HG03196 (cell line): ENCODE measurements at regions not wholly inside any gene's neighbourhood (a gene's known extent, or its start where the extent isn't known, plus 50 kb on each side); places are given as distances from the start of the nearest gene placed in this dataset.

Experiments used
- ATAC-seq: cut with Tn5 transposase; IDR thresholded peaks from one replicate; pipeline ENCODE4 v1.9.1; 2021; ENCODE audit not compliant: unreplicated experiment

DNA sequence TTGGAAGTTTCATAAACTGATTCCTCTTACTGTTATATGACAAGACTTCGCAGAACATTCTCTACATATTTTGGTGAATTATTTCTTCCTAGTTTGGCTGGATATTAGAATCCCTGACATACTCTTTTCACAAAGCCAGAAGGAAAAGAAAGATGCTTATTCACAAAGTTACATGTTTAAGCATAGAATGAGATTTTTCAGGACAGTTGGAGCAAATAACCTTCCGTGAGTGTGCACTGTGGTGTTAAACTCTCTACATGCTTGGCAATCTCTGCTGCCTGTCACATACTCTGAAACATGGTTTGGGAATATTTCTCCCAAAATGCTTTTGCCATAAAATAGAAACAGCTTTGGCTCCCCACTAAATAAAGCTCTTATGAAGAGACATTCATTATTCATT is 230.0 kb upstream of the MTNR1B start:
- no peak for ATAC-seq

- no peak for ATAC-seq
Observed at GRCh38 chr11:92740276-92740675, 229.2 kb upstream of the MTNR1B start.

DNA sequence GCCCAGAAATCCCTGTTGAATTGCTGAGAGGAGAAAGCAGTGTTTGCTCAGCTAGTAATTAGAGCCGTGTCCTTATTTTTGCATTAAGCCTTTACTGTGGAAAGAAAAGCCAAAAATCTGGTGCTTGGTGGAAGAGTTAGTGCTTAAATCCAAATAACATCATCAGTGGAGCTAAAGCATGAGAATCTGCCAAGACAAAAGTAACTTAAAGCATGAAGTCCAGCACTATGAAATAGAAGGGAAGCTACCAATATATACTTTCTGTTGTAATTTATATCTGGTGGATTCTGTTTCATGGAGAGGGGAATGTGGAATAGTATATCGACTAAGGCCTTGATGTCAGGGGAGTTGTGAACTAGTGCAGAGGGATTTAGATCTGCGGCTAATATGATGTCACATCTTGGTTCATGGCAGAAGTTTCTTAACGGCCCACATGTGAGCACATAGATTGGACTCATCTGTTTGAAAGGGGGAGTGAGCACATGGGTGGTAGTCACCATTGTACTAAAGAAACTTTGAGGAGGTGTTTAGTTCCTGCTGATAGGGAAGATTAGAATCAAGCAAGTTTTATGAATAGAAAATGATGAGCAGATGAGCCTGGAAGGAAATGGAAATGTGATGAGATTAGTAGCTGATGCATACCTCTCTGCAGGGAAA is 224.4 kb upstream of the MTNR1B start:
- no peak for ATAC-seq

GRCh38 chr11:92750794-92751193 is 218.7 kb upstream of the MTNR1B start:
- ATAC-seq: no peak

DNA sequence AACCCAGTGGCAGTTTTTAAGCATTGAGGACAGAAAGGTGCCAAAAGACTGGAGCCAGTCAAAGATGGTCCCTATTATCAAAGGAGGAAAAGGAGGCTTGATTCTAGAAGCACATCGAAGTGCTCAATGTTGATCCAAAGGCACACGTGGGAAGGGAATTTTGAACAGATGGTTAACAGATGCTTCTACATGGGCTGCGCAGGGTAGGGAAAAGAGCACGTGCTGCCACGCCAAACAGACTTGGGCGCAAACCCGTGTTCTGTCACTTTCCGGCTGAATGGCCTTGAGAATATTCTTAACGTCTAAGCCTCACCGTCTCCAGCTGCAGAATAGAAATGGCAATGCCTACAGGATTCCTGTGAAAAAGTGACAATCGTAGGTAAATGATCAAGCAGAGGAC is 217.9 kb upstream of the MTNR1B start:
- no peak for ATAC-seq

DNA sequence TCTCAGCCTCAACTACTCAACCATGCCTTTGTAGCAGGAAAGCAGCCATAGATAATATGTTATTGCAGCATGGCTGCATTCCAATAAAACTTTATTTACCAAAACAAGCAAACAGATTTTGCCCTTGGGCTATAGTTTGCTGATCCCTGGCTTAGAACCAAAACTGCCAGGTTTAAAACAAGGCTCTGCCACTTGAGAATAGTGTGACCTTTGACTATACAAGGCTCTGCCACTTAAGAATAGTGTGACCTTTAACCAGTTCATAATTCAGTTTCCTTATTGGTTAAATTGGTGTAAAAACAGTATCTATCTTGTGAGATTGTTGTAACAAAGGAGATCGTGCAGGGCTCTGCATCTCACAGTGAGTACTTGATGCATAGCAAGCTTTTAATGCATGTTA is 217.3 kb upstream of the MTNR1B start:
- ATAC-seq: no peak

DNA sequence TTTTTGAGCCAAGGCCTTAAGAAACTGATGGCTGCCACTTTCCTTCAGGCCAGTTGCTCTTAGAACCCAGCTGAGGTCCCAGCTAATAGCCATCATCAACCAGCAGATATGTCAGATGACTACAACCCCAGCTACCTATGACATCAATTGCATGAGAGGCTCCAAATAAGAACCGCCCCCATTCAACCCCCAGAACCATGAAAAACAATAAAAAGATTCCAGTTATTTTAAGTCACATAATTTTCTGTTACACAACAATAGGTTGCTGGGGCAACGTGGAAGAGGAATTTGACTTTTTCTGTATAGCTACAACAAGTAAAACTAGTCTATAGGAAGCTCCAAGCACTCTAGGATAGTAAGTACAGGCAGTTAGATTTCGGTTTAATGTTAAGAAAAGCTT is 216.3 kb upstream of the MTNR1B start:
- no peak for ATAC-seq

GRCh38 chr11:92758241-92758780 is 211.1 kb upstream of the MTNR1B start:
- no peak for ATAC-seq

- ATAC-seq: no peak
Observed at GRCh38 chr11:92759571-92760214, 209.8 kb upstream of the MTNR1B start.

GRCh38 chr11:92762121-92762540 is 207.3 kb upstream of the MTNR1B start:
- no peak for ATAC-seq

- no peak for ATAC-seq
Observed at GRCh38 chr11:92763336-92763735, 206.1 kb upstream of the MTNR1B start.

DNA sequence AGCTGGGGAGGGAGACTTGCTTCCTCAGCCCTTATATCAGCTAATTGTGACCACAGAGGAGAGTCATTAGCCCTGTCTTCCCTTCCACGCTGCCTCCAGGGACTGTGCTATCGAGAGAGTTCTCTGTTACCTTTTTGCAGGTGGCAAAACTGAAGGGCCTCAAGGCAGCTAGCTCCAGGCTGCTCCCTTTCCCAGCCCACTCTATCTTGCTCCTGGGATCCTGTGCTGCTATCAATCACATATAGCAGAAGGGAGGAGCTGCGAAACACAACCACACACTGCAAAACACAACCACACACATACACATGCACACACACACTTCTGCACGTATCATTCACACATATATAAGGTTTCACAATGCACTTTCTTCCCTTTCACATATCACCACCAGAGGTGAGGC is 205.3 kb upstream of the MTNR1B start:
- no peak for ATAC-seq

DNA sequence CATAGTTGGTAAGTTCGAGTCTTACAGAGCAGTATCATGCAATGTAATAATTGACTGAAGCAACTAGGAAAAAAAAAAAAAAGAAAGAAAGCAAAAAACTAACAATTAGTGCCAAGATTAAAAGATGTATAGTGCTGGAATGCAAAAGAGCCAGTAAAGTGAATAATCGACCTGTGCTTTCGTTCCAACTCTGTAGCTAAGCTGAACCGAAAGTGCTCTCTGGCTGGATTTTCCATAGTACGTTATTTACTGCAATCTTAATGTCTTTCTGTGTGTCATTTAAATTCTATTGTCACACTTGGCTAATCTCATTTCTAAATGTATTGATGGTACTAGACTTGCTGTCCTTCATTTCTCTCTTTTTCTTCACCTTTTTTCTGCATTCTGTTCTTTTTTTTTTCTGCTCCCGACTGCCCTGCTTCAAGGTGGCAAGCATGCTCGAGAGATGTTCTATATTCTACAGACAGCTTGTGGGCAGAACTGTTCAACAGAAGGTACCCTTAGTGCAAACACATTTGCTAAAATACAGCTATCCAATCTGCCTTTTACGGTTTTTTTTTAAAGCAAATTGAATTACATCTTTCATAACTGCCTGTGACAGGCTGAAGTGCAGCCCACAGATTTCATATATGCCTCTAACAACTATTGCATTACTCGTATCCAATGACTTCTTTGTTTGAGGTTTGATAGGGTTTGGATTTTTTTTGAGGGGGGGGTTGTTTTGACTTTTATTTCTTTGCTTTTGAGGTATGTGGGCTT is 204.2 kb upstream of the MTNR1B start:
- no peak for ATAC-seq

DNA sequence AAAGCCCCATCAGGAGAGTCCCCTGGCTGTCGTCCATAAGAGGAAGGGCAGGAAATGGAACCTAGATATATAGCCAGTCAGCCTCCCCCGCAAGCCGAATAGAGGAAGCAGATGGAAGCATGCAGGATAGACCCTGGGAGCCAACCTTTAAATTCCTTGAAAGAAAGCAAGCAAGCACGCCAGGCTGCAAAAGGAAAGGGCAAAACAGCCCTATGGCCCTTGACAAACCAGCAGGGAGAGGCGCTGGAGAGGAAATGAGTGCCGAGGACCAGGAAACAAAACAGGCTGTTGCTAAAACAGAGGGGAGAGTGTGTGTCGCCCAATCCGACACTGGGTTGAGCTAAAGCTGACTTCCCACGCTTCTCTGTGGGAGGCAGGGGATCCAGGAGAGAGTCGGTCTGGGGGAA is 203.5 kb upstream of the MTNR1B start:
- ATAC-seq: no peak

DNA sequence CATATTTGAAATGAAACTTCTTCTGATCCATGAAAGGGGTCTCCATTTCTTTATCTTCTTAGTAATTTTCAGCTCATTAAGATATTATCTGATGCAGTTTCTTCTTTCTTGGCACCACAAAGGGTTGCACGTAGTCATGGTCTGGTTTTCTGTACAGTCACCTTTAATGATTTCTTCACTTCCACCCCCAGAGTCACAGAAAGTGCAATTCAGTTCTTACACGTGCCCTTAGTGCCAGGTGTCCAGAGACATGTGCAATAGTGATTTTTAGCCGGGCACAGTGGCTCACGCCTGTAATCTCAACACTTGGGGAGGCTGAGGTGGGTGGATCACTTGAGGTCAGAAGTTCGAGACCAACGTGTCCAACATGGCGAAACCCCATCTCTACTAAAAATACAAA is 202.8 kb upstream of the MTNR1B start:
- ATAC-seq: no peak

DNA sequence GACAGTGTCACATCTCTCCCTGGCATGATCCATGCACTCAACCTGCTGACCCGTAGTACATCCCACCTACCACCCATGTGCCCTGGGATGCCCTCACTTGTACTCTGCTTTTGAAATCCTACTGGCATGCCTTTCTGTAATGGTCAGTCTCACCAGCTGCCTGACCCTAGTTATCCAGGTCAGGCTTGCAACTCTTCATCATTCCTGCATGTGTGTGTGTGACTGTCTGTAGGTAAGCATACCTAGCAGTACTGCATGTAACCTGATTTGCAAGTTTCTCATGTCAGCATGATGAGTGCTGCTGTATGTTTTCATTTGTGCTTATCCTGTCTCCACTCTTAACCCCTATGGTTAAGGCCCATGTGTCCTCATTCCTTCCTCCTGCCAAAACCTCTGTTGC is 202.0 kb upstream of the MTNR1B start:
- ATAC-seq: no peak

GRCh38 chr11:92768121-92768840 is 201.2 kb upstream of the MTNR1B start:
- ATAC-seq: no peak

DNA sequence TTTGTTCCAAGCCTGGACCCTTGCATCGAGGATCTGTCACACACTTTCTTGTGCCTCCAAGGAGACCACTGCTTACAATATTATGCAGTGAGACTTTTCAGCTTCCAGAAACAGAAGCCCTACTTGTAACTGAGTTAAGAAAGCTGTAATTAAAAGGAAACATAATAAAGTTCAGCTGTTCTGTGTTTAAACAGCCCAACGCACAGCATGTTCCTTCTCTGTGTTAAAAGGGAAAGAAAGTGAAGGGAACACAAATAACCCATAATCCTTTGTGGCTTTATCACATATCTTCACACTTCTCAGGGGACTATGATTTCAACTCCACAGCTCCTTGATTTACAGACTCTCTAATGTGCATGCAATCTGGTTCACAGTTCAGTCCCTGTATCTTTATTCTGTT is 200.3 kb upstream of the MTNR1B start:
- no peak for ATAC-seq

- no peak for ATAC-seq
Observed at GRCh38 chr11:92770419-92770818, 199.0 kb upstream of the MTNR1B start.

DNA sequence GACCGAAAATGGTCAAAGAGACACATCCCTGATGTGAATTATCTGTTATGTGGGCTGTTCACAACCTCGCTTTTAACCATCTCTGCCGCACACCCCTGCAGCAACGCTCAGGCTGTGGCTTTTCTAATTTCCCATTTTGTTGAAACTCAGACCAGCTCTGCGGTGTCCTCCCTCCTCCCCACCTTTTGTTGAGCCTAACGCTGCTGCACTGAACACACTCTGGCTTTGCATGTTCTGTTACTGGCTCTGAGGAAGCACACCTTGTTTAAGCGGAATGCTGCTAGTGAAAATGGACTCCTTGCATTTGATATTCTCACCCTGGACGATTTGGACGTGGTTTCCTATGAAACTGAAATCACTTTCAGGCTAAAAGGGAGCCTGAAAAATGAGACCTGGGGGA is 198.5 kb upstream of the MTNR1B start:
- no peak for ATAC-seq

DNA sequence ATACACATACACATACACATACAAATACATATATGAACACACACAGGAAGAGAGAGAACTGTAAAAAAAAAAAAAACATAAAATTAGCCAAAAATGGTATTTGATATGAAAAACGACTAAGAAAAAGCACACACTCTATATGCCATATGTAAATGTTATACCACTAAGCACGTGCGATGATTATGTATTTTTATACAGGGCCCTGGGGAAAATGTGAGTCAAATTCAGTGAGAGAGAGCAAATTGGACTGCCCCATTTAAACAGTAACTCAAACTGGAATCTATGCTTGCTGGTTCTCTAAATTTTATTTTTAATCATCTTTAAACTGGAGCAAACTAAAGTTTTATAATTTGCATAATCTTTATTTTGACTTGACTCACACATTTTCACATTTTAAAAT is 197.8 kb upstream of the MTNR1B start:
- no peak for ATAC-seq
